ENCODE measurements at regions not wholly inside any gene's neighbourhood (a gene's known extent, or its start where the extent isn't known, plus 50 kb on each side); places are given as distances from the start of the nearest gene placed in this dataset.

DNA sequence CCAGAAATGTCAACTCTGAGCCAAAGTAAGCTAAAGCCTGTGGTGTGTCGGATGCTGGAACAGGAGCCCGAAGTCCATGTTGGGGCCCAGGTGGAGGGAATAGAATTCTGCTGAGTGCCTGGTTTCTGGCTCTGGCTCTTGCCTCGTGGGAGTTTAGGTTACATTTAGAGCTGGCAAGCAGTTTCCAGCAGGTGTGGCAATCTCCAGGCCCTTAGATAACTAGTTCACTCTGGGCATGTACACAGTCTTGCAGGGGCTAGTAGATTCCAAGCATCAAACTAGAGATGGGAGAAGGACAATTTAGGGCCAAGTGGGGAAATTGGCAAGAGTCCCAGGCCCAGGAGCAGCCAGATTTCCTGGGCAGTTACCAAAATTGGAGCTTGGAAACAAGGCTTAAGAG, 56.3 kb upstream of the STOX2 start:
- no peak for TF ChIP-seq EZH2 (IDR thresholded peaks at IDR 0.05; ENCODE audit: borderline replicate concordance, low read length)
- TF ChIP-seq, protein P1, sequence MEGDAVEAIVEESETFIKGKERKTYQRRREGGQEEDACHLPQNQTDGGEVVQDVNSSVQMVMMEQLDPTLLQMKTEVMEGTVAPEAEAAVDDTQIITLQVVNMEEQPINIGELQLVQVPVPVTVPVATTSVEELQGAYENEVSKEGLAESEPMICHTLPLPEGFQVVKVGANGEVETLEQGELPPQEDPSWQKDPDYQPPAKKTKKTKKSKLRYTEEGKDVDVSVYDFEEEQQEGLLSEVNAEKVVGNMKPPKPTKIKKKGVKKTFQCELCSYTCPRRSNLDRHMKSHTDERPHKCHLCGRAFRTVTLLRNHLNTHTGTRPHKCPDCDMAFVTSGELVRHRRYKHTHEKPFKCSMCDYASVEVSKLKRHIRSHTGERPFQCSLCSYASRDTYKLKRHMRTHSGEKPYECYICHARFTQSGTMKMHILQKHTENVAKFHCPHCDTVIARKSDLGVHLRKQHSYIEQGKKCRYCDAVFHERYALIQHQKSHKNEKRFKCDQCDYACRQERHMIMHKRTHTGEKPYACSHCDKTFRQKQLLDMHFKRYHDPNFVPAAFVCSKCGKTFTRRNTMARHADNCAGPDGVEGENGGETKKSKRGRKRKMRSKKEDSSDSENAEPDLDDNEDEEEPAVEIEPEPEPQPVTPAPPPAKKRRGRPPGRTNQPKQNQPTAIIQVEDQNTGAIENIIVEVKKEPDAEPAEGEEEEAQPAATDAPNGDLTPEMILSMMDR (conservative IDR thresholded peaks at IDR 0.05 in 1 of 2, IDR thresholded peaks at IDR 0.05 in 1 of 2; ENCODE audit: extremely low read depth in 1 of 2, insufficient read depth in 1 of 2, low read depth in 1 of 2, low read length in 2 of 2): no peak

Measured in mammary epithelial cell (primary cell).